T-cell (primary cell): ENCODE measurements at regions not wholly inside any gene's neighbourhood (a gene's known extent, or its start where the extent isn't known, plus 50 kb on each side); places are given as distances from the start of the nearest gene placed in this dataset.

Source experiments
- ATAC-seq, 4 experiments: fragments of 200-7000 bp in 3 of 4; fragments of 150-1000 bp in 1 of 4; cut with Tn5 transposase; replicated peaks in 1 of 4; 1 replicate in 3 of 4; 2 replicates in 1 of 4; pipeline ENCODE4 v1.10.0; 2021; ENCODE audit warnings: moderate library complexity in 3 of 4, mild to moderate bottlenecking in 2 of 4, moderate number of reproducible peaks in 1 of 4
- CTCF ChIA-PET, 2 donors: fragments of 300-600 bp; sonication (Branson Sonifier 250); formaldehyde crosslinking; loops; one replicate each; lab custom pipeline; 2022; ENCODE audit warnings: antibody characterized with exemption in 2 of 2; lab: Charles Lee
- POLR2A ChIA-PET, 2 donors: fragments of 300-600 bp; sonication (Branson Sonifier 250); formaldehyde crosslinking; loops; one replicate each; lab custom pipeline; 2022; ENCODE audit warnings: antibody characterized with exemption in 2 of 2; lab: Charles Lee
- DNase-seq, 35 experiments: peaks; one replicate each; pipeline versions ENCODE4 v3.0.0 to v3.0.0-alpha.2; 2013 to 2023
- H3K27ac ChIP-seq: one replicate; pipeline ENCODE4 v1.5.1; 2013; ENCODE audit warnings: low read length
- H3K27me3 ChIP-seq, 2 experiments: replicated peaks in 1 of 2; 1 replicate in 1 of 2; 2 replicates in 1 of 2; pipeline versions ENCODE4 v1.6.1 to v1.7.0; 2013; ENCODE audit warnings: low read length in 1 of 2, mixed read lengths in 1 of 2; ENCODE audit not compliant: control insufficient read depth in 2 of 2, insufficient read depth in 2 of 2; ENCODE audit errors: extremely low read depth in 1 of 2
- H3K36me3 ChIP-seq, 2 donors: 1 replicate in 1 of 2; 2 replicates in 1 of 2; pipeline versions ENCODE4 v1.6.1 to v1.7.0; 2013; ENCODE audit warnings: low read length in 1 of 2; ENCODE audit not compliant: control insufficient read depth in 2 of 2, insufficient read depth in 1 of 2; ENCODE audit errors: extremely low read depth in 1 of 2
- H3K4me1 ChIP-seq, 2 experiments: 1 replicate in 1 of 2; 2 replicates in 1 of 2; pipeline versions ENCODE4 v1.6.1 to v1.7.0; 2013; ENCODE audit warnings: low read length in 2 of 2, mixed read lengths in 1 of 2; ENCODE audit not compliant: insufficient read depth in 2 of 2, control insufficient read depth in 1 of 2; ENCODE audit errors: extremely low read depth in 1 of 2
- H3K4me3 ChIP-seq, 2 donors: 1 replicate in 1 of 2; 2 replicates in 1 of 2; pipeline versions ENCODE4 v1.5.1 to v1.7.0; 2013; ENCODE audit warnings: mild to moderate bottlenecking in 2 of 2, low read length in 1 of 2, moderate library complexity in 1 of 2; ENCODE audit not compliant: control insufficient read depth in 1 of 2; ENCODE audit errors: extremely low read depth in 1 of 2
- H3K9me3 ChIP-seq: 2 replicates; pipeline ENCODE4 v1.7.0; 2013
- H3K27ac Mint-ChIP-seq, 2 donors: one replicate each; pipeline ENCODE4 v1.8.0; 2020 to 2021; ENCODE audit warnings: mild to moderate bottlenecking in 2 of 2, mixed read lengths in 2 of 2
- H3K27me3 Mint-ChIP-seq, 2 donors: one replicate each; pipeline ENCODE4 v1.8.0; 2021 to 2022; ENCODE audit warnings: mixed read lengths in 2 of 2
- H3K36me3 Mint-ChIP-seq: one replicate; pipeline ENCODE4 v1.8.0; 2021; ENCODE audit warnings: mixed read lengths
- H3K4me1 Mint-ChIP-seq, 3 donors: one replicate each; pipeline ENCODE4 v1.8.0; 2020 to 2022; ENCODE audit warnings: mixed read lengths in 3 of 3, mild to moderate bottlenecking in 1 of 3
- H3K4me3 Mint-ChIP-seq, 3 donors: one replicate each; pipeline ENCODE4 v1.8.0; 2020 to 2022; ENCODE audit warnings: mild to moderate bottlenecking in 3 of 3, mixed read lengths in 3 of 3, moderate library complexity in 3 of 3
- H3K9me3 Mint-ChIP-seq, 3 donors: one replicate each; pipeline ENCODE4 v1.8.0; 2020 to 2022; ENCODE audit warnings: mixed read lengths in 3 of 3
- WGBS: methylation state at CpG from one replicate; pipeline ENCODE4 v1.1.5; 2013; ENCODE audit warnings: missing lambda C conversion rate; ENCODE audit not compliant: insufficient coverage; 5-methylcytosine and 5-hydroxymethylcytosine counted together

GRCh38 chr4:158043971-158044618 lies 128.7 kb downstream of the GASK1B start:
- Histone ChIP-seq H3K27ac (no peak overlapping the region), H3K4me1 (no peaks in the 10 kb centered on the region), H3K9me3 (no peaks in the 10 kb centered on the region), H3K36me3 (no peaks in the 10 kb centered on the region), H3K4me3 (no peak overlapping the region), H3K27me3 (no peaks in the 10 kb centered on the region)
- no peaks in the 10 kb centered on the region for H3K4me1 Mint-ChIP-seq
- 89% methylated on average over 32 of the region's 41 CpGs for WGBS
- no peak overlapping the region for H3K4me3 Mint-ChIP-seq
- ATAC-seq: no peak
- no peaks in the 10 kb centered on the region for H3K27me3 Mint-ChIP-seq
- CTCF ChIA-PET: no interaction called here
- H3K9me3 Mint-ChIP-seq: peaks cover 8 to 27% (median 8%) of the 10 kb centered on the region in 3 donors
- no peak for DNase-seq
- no peak overlapping the region for H3K27ac Mint-ChIP-seq
- H3K36me3 Mint-ChIP-seq: no peaks in the 10 kb centered on the region
- POLR2A ChIA-PET: no interaction called here

GRCh38 chr4:158042591-158043030 lies 130.2 kb downstream of the GASK1B start:
- H3K36me3 Mint-ChIP-seq: no peaks in the 10 kb centered on the region
- Histone ChIP-seq H3K9me3 (no peaks in the 10 kb centered on the region), H3K4me3 (no peak overlapping the region), H3K36me3 (no peaks in the 10 kb centered on the region), H3K27me3 (no peaks in the 10 kb centered on the region), H3K4me1 (no peaks in the 10 kb centered on the region), H3K27ac (no peak overlapping the region)
- no peak overlapping the region for H3K4me3 Mint-ChIP-seq
- DNase-seq (no peak), ATAC-seq (no peak)
- H3K27ac Mint-ChIP-seq: no peak overlapping the region
- no peaks in the 10 kb centered on the region for H3K4me1 Mint-ChIP-seq
- POLR2A ChIA-PET: no interaction called here
- CTCF ChIA-PET: no interaction called here
- H3K9me3 Mint-ChIP-seq: peaks cover 0 to 34% (median 10%) of the 10 kb centered on the region in 3 donors
- no peaks in the 10 kb centered on the region for H3K27me3 Mint-ChIP-seq

DNA sequence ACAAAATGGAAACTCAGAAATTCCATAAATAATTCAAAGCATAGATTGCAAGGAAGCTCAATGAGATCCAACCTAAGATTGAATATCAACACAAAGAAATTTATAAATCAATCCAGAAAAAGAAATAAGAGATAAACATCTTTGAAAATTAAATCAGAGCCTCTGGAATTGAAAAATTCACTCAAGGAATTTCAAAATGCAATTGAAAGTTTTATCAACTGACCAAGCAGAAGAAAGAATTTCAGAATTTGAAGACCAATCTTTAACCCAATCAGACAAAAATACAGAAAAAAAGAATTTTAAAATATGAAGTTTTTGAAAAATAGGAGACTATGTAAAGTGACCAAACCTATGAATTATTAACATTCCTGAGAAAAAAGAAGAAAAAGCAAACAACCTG lies 134.1 kb downstream of the GASK1B start:
- ATAC-seq: no peak

GRCh38 chr4:158036998-158037397 lies 135.8 kb downstream of the GASK1B start:
- Histone ChIP-seq H3K36me3 (no peaks in the 10 kb centered on the region), H3K27me3 (no peaks in the 10 kb centered on the region), H3K27ac (no peak overlapping the region), H3K4me1 (no peaks in the 10 kb centered on the region), H3K4me3 (no peak overlapping the region), H3K9me3 (no peaks in the 10 kb centered on the region)
- DNase-seq (no peak), ATAC-seq (no peak)
- no peaks in the 10 kb centered on the region for H3K27me3 Mint-ChIP-seq
- peaks cover 0 to 31% (median 3%) of the 10 kb centered on the region in 3 donors for H3K9me3 Mint-ChIP-seq
- 71% methylated on average over 1 of the region's 1 CpG for WGBS
- no peak overlapping the region for H3K4me3 Mint-ChIP-seq
- POLR2A ChIA-PET: no interaction called here
- H3K4me1 Mint-ChIP-seq: no peaks in the 10 kb centered on the region
- CTCF ChIA-PET: no interaction called here
- no peaks in the 10 kb centered on the region for H3K36me3 Mint-ChIP-seq
- no peak overlapping the region for H3K27ac Mint-ChIP-seq

More for the DNA sequence above, 134.1 kb downstream of the GASK1B start:
- H3K27me3 ChIP-seq: no peaks in the 10 kb centered on the region
- no peak overlapping the region for H3K27ac ChIP-seq
- H3K4me1 ChIP-seq: no peaks in the 10 kb centered on the region
- no peaks in the 10 kb centered on the region for H3K36me3 ChIP-seq
- H3K9me3 Mint-ChIP-seq: peaks cover 0 to 31% (median 3%) of the 10 kb centered on the region in 3 donors
- CTCF ChIA-PET: no interaction called here
- no peaks in the 10 kb centered on the region for H3K9me3 ChIP-seq
- H3K4me3 Mint-ChIP-seq: no peak overlapping the region
- H3K27me3 Mint-ChIP-seq: no peaks in the 10 kb centered on the region
- H3K4me3 ChIP-seq: no peak overlapping the region
- no peaks in the 10 kb centered on the region for H3K36me3 Mint-ChIP-seq
- no peak for DNase-seq
- H3K27ac Mint-ChIP-seq: no peak overlapping the region
- no peaks in the 10 kb centered on the region for H3K4me1 Mint-ChIP-seq
- POLR2A ChIA-PET: no interaction called here

GRCh38 chr4:158035662-158036195 lies 137.1 kb downstream of the GASK1B start:
- H3K9me3 ChIP-seq: no peaks in the 10 kb centered on the region
- WGBS: no CpG with 5 or more reads among the region's 2 CpGs
- Mint-ChIP-seq H3K27me3 (no peaks in the 10 kb centered on the region), H3K27ac (no peak overlapping the region), H3K4me1 (no peaks in the 10 kb centered on the region), H3K4me3 (no peak overlapping the region), H3K9me3 (peaks cover 0 to 20% (median 3%) of the 10 kb centered on the region in 3 donors), H3K36me3 (no peaks in the 10 kb centered on the region)
- H3K27ac ChIP-seq: no peak overlapping the region
- CTCF ChIA-PET: no interaction called here
- no peak for ATAC-seq
- no peaks in the 10 kb centered on the region for H3K36me3 ChIP-seq
- no peak overlapping the region for H3K4me3 ChIP-seq
- H3K27me3 ChIP-seq: no peaks in the 10 kb centered on the region
- POLR2A ChIA-PET: no interaction called here
- no peak for DNase-seq
- H3K4me1 ChIP-seq: no peaks in the 10 kb centered on the region

DNA sequence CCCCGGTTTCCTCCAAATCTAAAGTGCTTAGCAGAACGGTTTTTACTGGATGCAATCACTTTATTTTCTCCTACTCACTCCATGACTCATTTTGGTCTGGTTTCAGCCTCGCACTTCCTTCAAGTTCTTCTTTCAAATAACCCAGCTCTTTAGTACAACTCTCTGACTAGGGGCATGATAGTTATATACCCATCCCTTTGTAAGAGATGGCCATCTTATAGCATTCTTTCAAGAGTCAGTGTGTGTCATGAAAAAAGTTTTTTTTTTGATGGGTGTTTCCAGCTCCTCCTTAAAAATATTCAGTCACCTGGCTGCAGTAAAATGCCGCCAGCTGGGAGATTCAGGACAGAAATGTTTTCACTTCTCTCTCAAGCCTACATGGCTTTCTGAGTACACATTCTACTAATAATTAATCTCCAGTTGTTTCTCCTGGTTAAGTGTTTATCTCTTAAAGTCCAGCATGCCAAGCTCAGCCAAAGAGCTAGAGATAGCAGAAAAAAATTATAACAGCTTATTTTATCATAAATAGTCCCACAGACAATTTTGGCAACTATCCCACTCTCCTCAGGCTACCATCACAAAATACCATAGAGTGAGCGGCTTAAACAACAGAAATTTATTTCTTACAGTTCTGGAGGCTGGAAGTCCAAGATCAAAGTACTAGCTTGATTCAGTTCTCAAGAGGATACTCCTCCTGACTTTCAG lies 139.3 kb downstream of the GASK1B start:
- 16% methylated on average over 2 of the region's 5 CpGs for WGBS
- Histone ChIP-seq H3K36me3 (no peaks in the 10 kb centered on the region), H3K9me3 (no peaks in the 10 kb centered on the region), H3K27me3 (no peaks in the 10 kb centered on the region), H3K27ac (no peak overlapping the region), H3K4me1 (no peaks in the 10 kb centered on the region), H3K4me3 (no peak overlapping the region)
- CTCF ChIA-PET: no interaction called here
- H3K27me3 Mint-ChIP-seq: no peaks in the 10 kb centered on the region
- H3K9me3 Mint-ChIP-seq: peaks cover 0 to 15% (median 0%) of the 10 kb centered on the region in 3 donors
- no peak overlapping the region for H3K27ac Mint-ChIP-seq
- POLR2A ChIA-PET: no interaction called here
- no peaks in the 10 kb centered on the region for H3K36me3 Mint-ChIP-seq
- DNase-seq (no peak), ATAC-seq (no peak)
- H3K4me1 Mint-ChIP-seq: no peaks in the 10 kb centered on the region
- no peak overlapping the region for H3K4me3 Mint-ChIP-seq
